ENCODE measurements at regions not wholly inside any gene's neighbourhood (a gene's known extent, or its start where the extent isn't known, plus 50 kb on each side); places are given as distances from the start of the nearest gene placed in this dataset.

- ATAC-seq: no peak
- no peaks in the 10 kb centered on the region for H3K9me3 ChIP-seq
- WGBS, 2 donors: 38 to 41% methylated on average over 2 of the region's 2 CpGs
- no peak overlapping the region for H3K27ac ChIP-seq
- DNase-seq: no peak
- no peak for TF ChIP-seq CTCF (IDR thresholded peaks at IDR 0.05)
- H3K4me3 ChIP-seq: no peak overlapping the region
- no peaks in the 10 kb centered on the region for H3K36me3 ChIP-seq
- no peaks in the 10 kb centered on the region for H3K4me1 ChIP-seq
- intact Hi-C loops (cut with DNase I): no loop called here
- H3K27me3 ChIP-seq: no peaks in the 10 kb centered on the region
Observed at GRCh38 chr14:27199272-27199671, 601.4 kb upstream of the NOVA1 start.

GRCh38 chr14:27205036-27205435 lies 607.2 kb upstream of the NOVA1 start:
- no peak overlapping the region for H3K27ac ChIP-seq
- TF ChIP-seq CTCF (IDR thresholded peaks at IDR 0.05): no peak
- no peaks in the 10 kb centered on the region for H3K36me3 ChIP-seq
- 71 to 80% methylated on average over 1 of the region's 1 CpG for WGBS, 2 donors
- H3K4me3 ChIP-seq: no peak overlapping the region
- DNase-seq (no peak), ATAC-seq (no peak)
- no peaks in the 10 kb centered on the region for H3K4me1 ChIP-seq
- no peaks in the 10 kb centered on the region for H3K9me3 ChIP-seq
- intact Hi-C loops (cut with DNase I): no loop called here
- H3K27me3 ChIP-seq: no peaks in the 10 kb centered on the region

- no peak for TF ChIP-seq CTCF (IDR thresholded peaks at IDR 0.05)
- Histone ChIP-seq H3K27me3 (no peaks in the 10 kb centered on the region), H3K36me3 (no peaks in the 10 kb centered on the region), H3K4me3 (no peak overlapping the region), H3K4me1 (no peaks in the 10 kb centered on the region), H3K9me3 (peaks cover 0 to 8% (median 0%) of the 10 kb centered on the region in 11 donors), H3K27ac (no peak overlapping the region)
- intact Hi-C loops (cut with DNase I): no loop called here
- ATAC-seq: no peak
- no peak for DNase-seq
Observed at GRCh38 chr14:27211741-27212140, 613.9 kb upstream of the NOVA1 start.

GRCh38 chr14:27222671-27223070 lies 624.8 kb upstream of the NOVA1 start:
- Histone ChIP-seq H3K27me3 (no peaks in the 10 kb centered on the region), H3K36me3 (no peaks in the 10 kb centered on the region), H3K4me1 (no peaks in the 10 kb centered on the region), H3K9me3 (peaks cover 0 to 32% (median 0%) of the 10 kb centered on the region in 11 donors), H3K4me3 (no peak overlapping the region), H3K27ac (no peak overlapping the region)
- intact Hi-C loops (cut with DNase I): no loop called here
- no peak for TF ChIP-seq CTCF (IDR thresholded peaks at IDR 0.05)
- DNase-seq (no peak), ATAC-seq (no peak)
- WGBS, 2 donors: 80 to 84% methylated on average over 2 of the region's 2 CpGs

GRCh38 chr14:27223906-27224305 lies 626.1 kb upstream of the NOVA1 start:
- Histone ChIP-seq H3K4me3 (no peak overlapping the region), H3K36me3 (no peaks in the 10 kb centered on the region), H3K9me3 (peaks cover 0 to 25% (median 0%) of the 10 kb centered on the region in 11 donors), H3K27ac (no peak overlapping the region), H3K27me3 (no peaks in the 10 kb centered on the region), H3K4me1 (no peaks in the 10 kb centered on the region)
- no peak for ATAC-seq
- DNase-seq: no peak
- intact Hi-C loops (cut with DNase I): no loop called here
- TF ChIP-seq CTCF (IDR thresholded peaks at IDR 0.05): no peak

All from heart right ventricle (tissue), 16 donors.